ENCODE measurements at regions not wholly inside any gene's neighbourhood (a gene's known extent, or its start where the extent isn't known, plus 50 kb on each side); places are given as distances from the start of the nearest gene placed in this dataset.

DNA sequence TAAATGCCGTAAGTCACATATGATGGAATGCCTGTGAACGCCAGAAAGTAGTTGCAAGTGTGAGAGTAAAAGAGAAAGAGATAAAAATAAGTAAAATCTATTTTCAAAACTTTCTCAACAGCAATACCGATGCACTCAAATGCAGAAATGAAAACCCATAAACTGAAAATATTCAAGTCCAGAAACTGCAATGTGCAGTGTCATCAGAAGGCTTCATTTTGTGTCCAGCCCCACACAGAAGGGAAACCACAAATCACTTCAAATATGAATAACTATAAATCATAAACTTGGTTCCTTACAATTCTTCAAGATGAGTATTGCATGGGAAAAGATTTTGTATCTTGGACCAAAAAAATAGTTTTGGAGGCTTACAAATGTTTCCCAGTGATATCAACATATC is 375.2 kb upstream of the ANO5 start:
- Histone ChIP-seq H3K36me3 (replicated peaks in 1 of 2; ENCODE audit: control insufficient read depth in 1 of 2, insufficient read depth in 2 of 2, low read length in 1 of 2) (no peaks in the 10 kb centered on the region), H4K20me1 (ENCODE audit: insufficient read depth) (no peaks in the 10 kb centered on the region), H3K9me3 (no peaks in the 10 kb centered on the region), H3K9ac (no peak overlapping the region), H3F3A (replicated peaks; ENCODE audit: insufficient read depth) (peaks cover 4% of the 10 kb centered on the region), H3K4me2 (no peak overlapping the region), H3K27ac (ENCODE audit: low read depth in 2 of 2, low read length in 1 of 2) (no peak overlapping the region; a peak in 1 of 4 replicates), H3K27me3 (ENCODE audit: insufficient read depth) (no peaks in the 10 kb centered on the region), H3K9me2 (no peaks in the 10 kb centered on the region), H2AFZ (ENCODE audit: low read depth) (no peak overlapping the region), H3K4me1 (ENCODE audit: control insufficient read depth in 1 of 2, insufficient read depth in 2 of 2, low read depth in 1 of 2, low read length in 1 of 2) (peaks cover 0 to 3% of the 10 kb centered on the region in 2 experiments; a peak in 1 of 4 replicates), H3K79me2 (ENCODE audit: insufficient read depth) (no peaks in the 10 kb centered on the region), H3K4me3 (ENCODE audit: low read depth in 2 of 2, low read length in 1 of 2) (no peak overlapping the region)
- no peak for DNase-seq
- ChIA-PET POLR2A (no interaction called here), CTCF (no interaction called here)
- WGBS (ENCODE audit: low lambda C conversion rate) = 37% methylated on average over 3 of the region's 3 CpGs
- no peak for TF ChIP-seq YY1 (IDR thresholded peaks at IDR 0.05; ENCODE audit: low read depth)
- TF ChIP-seq GATA2 (CRISPR knock-in tag; IDR thresholded peaks at IDR 0.05) = no peak
- no peak for TF ChIP-seq NRF1 (IDR thresholded peaks at IDR 0.05; ENCODE audit: low read depth, low read length)
- TF ChIP-seq, protein P1, sequence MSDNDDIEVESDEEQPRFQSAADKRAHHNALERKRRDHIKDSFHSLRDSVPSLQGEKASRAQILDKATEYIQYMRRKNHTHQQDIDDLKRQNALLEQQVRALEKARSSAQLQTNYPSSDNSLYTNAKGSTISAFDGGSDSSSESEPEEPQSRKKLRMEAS (IDR thresholded peaks at IDR 0.05; ENCODE audit: low read depth) = no peak
- TF ChIP-seq RCOR1 (IDR thresholded peaks at IDR 0.05; ENCODE audit: low read length) = no peak
- TF ChIP-seq GABPA (IDR thresholded peaks at IDR 0.05; ENCODE audit: low read depth) = no peak
- TF ChIP-seq, protein P2, sequence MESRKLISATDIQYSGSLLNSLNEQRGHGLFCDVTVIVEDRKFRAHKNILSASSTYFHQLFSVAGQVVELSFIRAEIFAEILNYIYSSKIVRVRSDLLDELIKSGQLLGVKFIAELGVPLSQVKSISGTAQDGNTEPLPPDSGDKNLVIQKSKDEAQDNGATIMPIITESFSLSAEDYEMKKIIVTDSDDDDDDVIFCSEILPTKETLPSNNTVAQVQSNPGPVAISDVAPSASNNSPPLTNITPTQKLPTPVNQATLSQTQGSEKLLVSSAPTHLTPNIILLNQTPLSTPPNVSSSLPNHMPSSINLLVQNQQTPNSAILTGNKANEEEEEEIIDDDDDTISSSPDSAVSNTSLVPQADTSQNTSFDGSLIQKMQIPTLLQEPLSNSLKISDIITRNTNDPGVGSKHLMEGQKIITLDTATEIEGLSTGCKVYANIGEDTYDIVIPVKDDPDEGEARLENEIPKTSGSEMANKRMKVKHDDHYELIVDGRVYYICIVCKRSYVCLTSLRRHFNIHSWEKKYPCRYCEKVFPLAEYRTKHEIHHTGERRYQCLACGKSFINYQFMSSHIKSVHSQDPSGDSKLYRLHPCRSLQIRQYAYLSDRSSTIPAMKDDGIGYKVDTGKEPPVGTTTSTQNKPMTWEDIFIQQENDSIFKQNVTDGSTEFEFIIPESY (IDR thresholded peaks at IDR 0.05; ENCODE audit: borderline replicate concordance, low read depth) = no peak
- TF ChIP-seq, protein P3, sequence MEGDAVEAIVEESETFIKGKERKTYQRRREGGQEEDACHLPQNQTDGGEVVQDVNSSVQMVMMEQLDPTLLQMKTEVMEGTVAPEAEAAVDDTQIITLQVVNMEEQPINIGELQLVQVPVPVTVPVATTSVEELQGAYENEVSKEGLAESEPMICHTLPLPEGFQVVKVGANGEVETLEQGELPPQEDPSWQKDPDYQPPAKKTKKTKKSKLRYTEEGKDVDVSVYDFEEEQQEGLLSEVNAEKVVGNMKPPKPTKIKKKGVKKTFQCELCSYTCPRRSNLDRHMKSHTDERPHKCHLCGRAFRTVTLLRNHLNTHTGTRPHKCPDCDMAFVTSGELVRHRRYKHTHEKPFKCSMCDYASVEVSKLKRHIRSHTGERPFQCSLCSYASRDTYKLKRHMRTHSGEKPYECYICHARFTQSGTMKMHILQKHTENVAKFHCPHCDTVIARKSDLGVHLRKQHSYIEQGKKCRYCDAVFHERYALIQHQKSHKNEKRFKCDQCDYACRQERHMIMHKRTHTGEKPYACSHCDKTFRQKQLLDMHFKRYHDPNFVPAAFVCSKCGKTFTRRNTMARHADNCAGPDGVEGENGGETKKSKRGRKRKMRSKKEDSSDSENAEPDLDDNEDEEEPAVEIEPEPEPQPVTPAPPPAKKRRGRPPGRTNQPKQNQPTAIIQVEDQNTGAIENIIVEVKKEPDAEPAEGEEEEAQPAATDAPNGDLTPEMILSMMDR (IDR thresholded peaks at IDR 0.05) = no peak
- no peak for TF ChIP-seq CHD2 (IDR thresholded peaks at IDR 0.05; ENCODE audit: low read length, partially characterized antibody)
- no peak for TF ChIP-seq MEF2A (IDR thresholded peaks at IDR 0.05; ENCODE audit: borderline replicate concordance, low read depth)
- no peak for TF ChIP-seq FOXJ3 (CRISPR knock-in tag; IDR thresholded peaks at IDR 0.05)
- no peak for TF ChIP-seq RFX5 (IDR thresholded peaks at IDR 0.05; ENCODE audit: low read length)
- TF ChIP-seq JUND (IDR thresholded peaks at IDR 0.05) = no peak
- TF ChIP-seq ELF1 (IDR thresholded peaks at IDR 0.05) = no peak

DNA sequence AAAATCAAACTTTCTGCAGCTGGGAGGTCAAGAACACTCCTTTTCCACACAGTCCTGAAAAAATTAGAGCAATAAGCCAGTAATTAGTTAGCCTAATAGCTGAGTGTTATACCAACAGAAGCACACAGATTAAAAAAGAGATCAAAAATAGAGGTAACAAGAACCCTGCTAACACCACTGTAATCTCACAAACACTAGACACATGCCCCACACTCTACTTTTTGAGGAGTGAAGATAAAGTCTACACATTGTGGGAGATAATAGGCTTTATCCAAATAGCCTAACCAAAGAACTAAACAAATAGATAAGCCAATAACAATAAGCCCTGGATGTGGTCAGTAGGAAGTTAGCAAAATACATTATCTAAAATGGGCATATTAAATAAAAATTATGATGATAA is 372.7 kb upstream of the ANO5 start:
- no peaks in the 10 kb centered on the region for H3K9me2 ChIP-seq
- TF ChIP-seq RAD21 (IDR thresholded peaks at IDR 0.05; ENCODE audit: low read length) (no peak), MXI1 (IDR thresholded peaks at IDR 0.05; ENCODE audit: low read depth, low read length) (no peak), TCF12 (IDR thresholded peaks at IDR 0.05) (peak; percentile 11; the same call in 1 of the 2 replicates), GATA2 (CRISPR knock-in tag; IDR thresholded peaks at IDR 0.05) (peak; percentile 87), MEF2A (IDR thresholded peaks at IDR 0.05; ENCODE audit: borderline replicate concordance, low read depth) (no peak), EP300 (IDR thresholded peaks at IDR 0.05; ENCODE audit: borderline replicate concordance in 1 of 2, low read depth in 1 of 2, low read length in 1 of 2) (peak in 1 of 2 experiments; percentile 55; a peak in 1 of 4 replicates), TAF1 (IDR thresholded peaks at IDR 0.05; ENCODE audit: borderline replicate concordance, low read depth, low read length) (no peak), FOXJ3 (CRISPR knock-in tag; IDR thresholded peaks at IDR 0.05) (peak; percentile 47; the same call in 1 of the 2 replicates), NRF1 (IDR thresholded peaks at IDR 0.05; ENCODE audit: low read depth, low read length) (no peak)
- TF ChIP-seq, protein P1 (IDR thresholded peaks at IDR 0.05; ENCODE audit: low read depth) = no peak
- TF ChIP-seq, protein P4, sequence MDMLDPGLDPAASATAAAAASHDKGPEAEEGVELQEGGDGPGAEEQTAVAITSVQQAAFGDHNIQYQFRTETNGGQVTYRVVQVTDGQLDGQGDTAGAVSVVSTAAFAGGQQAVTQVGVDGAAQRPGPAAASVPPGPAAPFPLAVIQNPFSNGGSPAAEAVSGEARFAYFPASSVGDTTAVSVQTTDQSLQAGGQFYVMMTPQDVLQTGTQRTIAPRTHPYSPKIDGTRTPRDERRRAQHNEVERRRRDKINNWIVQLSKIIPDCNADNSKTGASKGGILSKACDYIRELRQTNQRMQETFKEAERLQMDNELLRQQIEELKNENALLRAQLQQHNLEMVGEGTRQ (IDR thresholded peaks at IDR 0.05; ENCODE audit: borderline replicate concordance, low read depth, low read length) = no peak
- H3K4me3 ChIP-seq (ENCODE audit: low read depth in 2 of 2, low read length in 1 of 2) = no peak overlapping the region
- H2AFZ ChIP-seq (ENCODE audit: low read depth) = no peak overlapping the region
- ChIA-PET POLR2A (no interaction called here), CTCF (no interaction called here)
- H3F3A ChIP-seq (replicated peaks; ENCODE audit: insufficient read depth) = peaks cover 4% of the 10 kb centered on the region
- H3K9ac ChIP-seq = no peak overlapping the region
- H3K79me2 ChIP-seq (ENCODE audit: insufficient read depth) = no peaks in the 10 kb centered on the region
- H4K20me1 ChIP-seq (ENCODE audit: insufficient read depth) = no peaks in the 10 kb centered on the region
- H3K4me1 ChIP-seq (ENCODE audit: control insufficient read depth in 1 of 2, insufficient read depth in 2 of 2, low read depth in 1 of 2, low read length in 1 of 2) = peaks cover 0 to 3% of the 10 kb centered on the region in 2 experiments; a peak in 2 of 4 replicates
- no peaks in the 10 kb centered on the region for H3K36me3 ChIP-seq (replicated peaks in 1 of 2; ENCODE audit: control insufficient read depth in 1 of 2, insufficient read depth in 2 of 2, low read length in 1 of 2)
- no peak overlapping the region for H3K4me2 ChIP-seq
- peak overlapping the region in 1 of 2 experiments; percentile 92; a peak in 2 of 4 replicates for H3K27ac ChIP-seq (ENCODE audit: low read depth in 2 of 2, low read length in 1 of 2)
- no peaks in the 10 kb centered on the region for H3K9me3 ChIP-seq
- peak; percentile 44 for DNase-seq
- H3K27me3 ChIP-seq (ENCODE audit: insufficient read depth) = no peaks in the 10 kb centered on the region
